Tongue (tissue), 1 donor: ENCODE measurements at regions not wholly inside any gene's neighbourhood (a gene's known extent, or its start where the extent isn't known, plus 50 kb on each side); places are given as distances from the start of the nearest gene placed in this dataset.

Experiments
- DNase-seq: peaks from one replicate; pipeline ENCODE4 v3.0.0-alpha.2; 2015

GRCh38 chr3:20811631-20812030 is 625.6 kb upstream of the SGO1 start:
- no peak for DNase-seq

GRCh38 chr3:20811006-20811405 is 625.0 kb upstream of the SGO1 start:
- no peak for DNase-seq

GRCh38 chr3:20810555-20810954 is 624.5 kb upstream of the SGO1 start:
- no peak for DNase-seq

GRCh38 chr3:20809356-20809755 is 623.4 kb upstream of the SGO1 start:
- no peak for DNase-seq

GRCh38 chr3:20808864-20809263 is 622.9 kb upstream of the SGO1 start:
- DNase-seq, result no peak

GRCh38 chr3:20798666-20799065 is 612.7 kb upstream of the SGO1 start:
- DNase-seq, result no peak

- DNase-seq, result no peak
Measured at GRCh38 chr3:20787005-20787404, 601.0 kb upstream of the SGO1 start.

GRCh38 chr3:20776692-20777091 is 590.7 kb upstream of the SGO1 start:
- peak; percentile 62 for DNase-seq

GRCh38 chr3:20776286-20776685 is 590.3 kb upstream of the SGO1 start:
- peak; percentile 4 for DNase-seq

GRCh38 chr3:20773320-20773984 is 587.4 kb upstream of the SGO1 start:
- no peak for DNase-seq

GRCh38 chr3:20772869-20773268 is 586.9 kb upstream of the SGO1 start:
- no peak for DNase-seq

- DNase-seq, result no peak
Measured at GRCh38 chr3:20769430-20769829, 583.4 kb upstream of the SGO1 start.

GRCh38 chr3:20760981-20761380 is 575.0 kb upstream of the SGO1 start:
- DNase-seq, result no peak

GRCh38 chr3:20752416-20752815 is 566.4 kb upstream of the SGO1 start:
- no peak for DNase-seq

GRCh38 chr3:20751296-20751695 is 565.3 kb upstream of the SGO1 start:
- DNase-seq, result no peak

- DNase-seq, result no peak
Measured at GRCh38 chr3:20747741-20748140, 561.7 kb upstream of the SGO1 start.

- DNase-seq, result no peak
Measured at GRCh38 chr3:20743553-20744321, 557.7 kb upstream of the SGO1 start.

GRCh38 chr3:20742903-20743552 is 557.0 kb upstream of the SGO1 start:
- DNase-seq, result peak; percentile 3

GRCh38 chr3:20741381-20741780 is 555.4 kb upstream of the SGO1 start:
- no peak for DNase-seq

- no peak for DNase-seq
Measured at GRCh38 chr3:20739814-20740213, 553.8 kb upstream of the SGO1 start.

- DNase-seq, result no peak
Measured at GRCh38 chr3:20736287-20736852, 550.4 kb upstream of the SGO1 start.

- DNase-seq, result no peak
Measured at GRCh38 chr3:20729185-20729584, 543.2 kb upstream of the SGO1 start.

- DNase-seq, result no peak
Measured at GRCh38 chr3:20726786-20727185, 540.8 kb upstream of the SGO1 start.
